HS-27A (cell line): ENCODE measurements at regions not wholly inside any gene's neighbourhood (a gene's known extent, or its start where the extent isn't known, plus 50 kb on each side); places are given as distances from the start of the nearest gene placed in this dataset.
A peak's percentile ranks its signal among the peaks of the same experiment; 100 is the strongest.
"Not testable (repeated sequence)": the region's sequence is repeated elsewhere in the genome, so short reads cannot be mapped to it uniquely, and the experiment has no call there.

Experiments
- DNase-seq: peaks from one replicate; pipeline ENCODE4 v3.0.0-alpha.2; 2012; ENCODE audit warnings: low read depth, missing footprints

DNA sequence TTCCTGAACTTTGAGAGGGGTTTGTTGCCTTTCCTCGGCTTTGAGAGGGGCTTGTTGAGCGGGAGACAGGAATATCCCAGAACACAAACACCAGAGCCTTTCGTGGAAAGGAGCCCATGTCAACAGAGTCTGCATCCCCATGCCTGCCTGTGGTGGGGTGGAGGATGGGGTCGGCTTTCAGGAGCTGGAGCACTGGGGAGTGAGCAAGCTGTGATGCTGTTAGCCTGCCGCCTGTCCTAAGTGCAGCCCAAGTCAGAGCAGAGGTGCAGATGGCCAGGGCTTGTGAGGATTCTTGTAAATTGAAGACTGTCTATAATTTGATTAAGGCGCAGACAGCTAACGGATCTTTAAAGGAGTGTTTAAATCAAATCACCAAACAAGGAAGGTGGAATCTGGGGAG lies 103.3 kb upstream of the ANK2 start:
- no peak for DNase-seq

DNA sequence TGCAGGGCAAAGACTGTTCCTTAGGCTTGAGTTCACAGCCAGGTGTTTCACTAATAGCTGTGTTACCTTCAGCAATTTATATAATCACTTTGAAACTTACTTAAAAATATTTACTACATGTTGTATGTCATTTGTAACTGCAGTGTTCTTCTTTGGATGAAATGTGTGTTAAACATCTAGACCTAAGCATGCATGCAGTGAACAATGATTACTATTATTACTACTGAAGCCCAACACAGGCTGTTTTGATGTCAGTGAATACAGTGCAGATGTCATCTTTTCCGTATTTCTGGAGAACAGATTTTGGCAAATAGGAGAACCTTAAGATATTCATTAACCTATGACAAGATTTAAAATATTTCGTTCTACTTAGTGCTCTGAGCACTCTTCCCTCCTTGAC lies 101.8 kb upstream of the ANK2 start:
- no peak for DNase-seq

DNA sequence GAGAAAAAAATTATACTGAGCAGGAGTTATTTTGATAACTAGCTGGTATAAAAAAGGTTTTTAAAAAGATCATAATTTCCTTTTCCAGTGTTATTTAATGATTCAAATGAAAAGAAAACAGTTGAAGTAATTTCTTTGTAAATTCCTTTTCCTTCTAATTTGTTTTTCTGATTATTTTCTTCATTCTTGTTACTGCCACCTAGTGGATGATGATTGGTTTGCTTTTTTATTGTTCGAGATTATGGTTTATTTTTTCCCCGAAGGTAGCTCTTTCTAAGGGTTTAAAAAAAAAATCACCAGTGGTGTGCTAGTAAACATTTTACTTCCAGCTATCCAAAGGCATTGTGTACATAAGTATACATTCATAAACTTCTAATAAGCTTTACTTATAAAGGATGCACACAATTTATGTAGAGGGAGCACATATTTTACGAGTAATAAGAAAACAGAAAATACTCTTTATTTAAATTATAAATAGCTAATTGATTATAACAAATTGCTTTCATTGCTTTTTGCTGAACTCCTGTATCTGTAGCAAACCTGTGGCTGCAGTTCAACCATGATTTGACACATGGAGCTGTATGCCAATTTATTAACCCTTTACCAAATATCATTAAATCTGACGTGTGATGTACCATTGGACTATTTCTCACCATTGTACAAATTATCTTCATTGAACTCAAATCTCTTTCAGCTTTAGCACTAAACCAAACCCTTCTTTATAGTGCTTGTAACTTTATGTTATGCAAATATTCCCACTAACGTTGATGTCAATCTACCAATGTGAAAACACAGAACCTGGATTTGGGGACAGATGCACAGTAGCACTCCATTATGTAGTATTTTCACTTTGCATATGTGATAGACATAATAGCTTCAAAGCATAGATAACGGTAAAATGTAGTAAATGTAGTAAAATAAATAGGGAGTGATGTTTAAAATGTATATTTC lies 97.8 kb upstream of the ANK2 start:
- DNase-seq, result no peak

DNA sequence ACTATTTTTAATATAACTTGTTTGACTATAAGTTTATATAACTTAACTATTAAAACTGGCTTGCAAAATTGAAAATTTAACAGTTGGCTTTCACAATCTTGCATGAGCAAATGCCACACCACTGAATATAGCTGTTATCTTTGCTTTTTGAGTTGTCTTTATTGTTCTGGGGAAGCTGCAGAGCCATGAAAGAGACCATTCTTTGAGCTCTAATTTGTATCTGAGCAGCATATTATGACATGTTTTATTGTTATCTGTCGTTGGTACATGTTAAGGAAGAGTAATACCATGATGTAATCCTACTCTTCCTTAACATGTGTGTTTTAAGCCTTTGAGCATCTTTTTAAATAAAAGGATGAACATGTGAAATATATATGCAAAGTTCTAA lies 97.1 kb upstream of the ANK2 start:
- no peak for DNase-seq

DNA sequence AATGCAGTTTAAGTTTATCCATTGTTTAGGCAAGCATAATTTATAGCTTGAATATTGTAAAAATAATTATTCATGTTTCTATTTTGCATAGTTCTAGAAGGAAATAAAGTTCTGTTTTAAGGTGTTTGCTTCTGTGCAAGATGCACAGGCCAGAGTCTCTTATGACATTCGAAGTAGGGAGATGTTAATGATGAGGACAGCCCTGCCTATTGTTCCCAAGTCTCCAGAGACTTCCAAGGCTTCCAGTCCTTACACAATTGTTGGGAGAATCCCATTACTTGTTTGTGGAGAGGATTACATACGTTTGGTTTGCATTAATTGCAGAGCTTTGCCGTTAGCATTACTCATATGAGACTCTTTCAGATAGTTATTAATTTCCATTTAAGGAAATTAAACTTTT lies 96.2 kb upstream of the ANK2 start:
- no peak for DNase-seq

- no peak for DNase-seq
These were observed 95.2 kb upstream of the ANK2 start for GRCh38 chr4:112954286-112954685.

GRCh38 chr4:112956484-112956896 lies 93.0 kb upstream of the ANK2 start:
- DNase-seq, result no peak

DNA sequence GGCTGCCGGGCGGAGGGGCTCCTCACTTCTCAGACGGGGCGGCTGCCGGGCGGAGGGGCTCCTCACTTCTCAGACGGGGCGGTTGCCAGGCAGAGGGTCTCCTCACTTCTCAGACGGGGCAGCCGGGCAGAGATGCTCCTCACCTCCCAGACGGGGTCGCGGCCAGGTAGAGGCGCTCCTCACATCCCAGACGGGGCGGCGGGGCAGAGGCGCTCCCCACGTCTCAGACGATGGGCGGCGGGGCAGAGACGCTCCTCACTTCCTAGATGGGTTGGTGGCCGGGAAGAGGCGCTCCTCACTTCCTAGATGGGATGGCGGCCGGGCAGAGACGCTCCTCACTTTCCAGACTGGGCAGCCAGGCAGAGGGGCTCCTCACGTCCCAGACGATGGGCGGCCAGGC lies 91.7 kb upstream of the ANK2 start:
- not testable (repeated sequence) for DNase-seq

DNA sequence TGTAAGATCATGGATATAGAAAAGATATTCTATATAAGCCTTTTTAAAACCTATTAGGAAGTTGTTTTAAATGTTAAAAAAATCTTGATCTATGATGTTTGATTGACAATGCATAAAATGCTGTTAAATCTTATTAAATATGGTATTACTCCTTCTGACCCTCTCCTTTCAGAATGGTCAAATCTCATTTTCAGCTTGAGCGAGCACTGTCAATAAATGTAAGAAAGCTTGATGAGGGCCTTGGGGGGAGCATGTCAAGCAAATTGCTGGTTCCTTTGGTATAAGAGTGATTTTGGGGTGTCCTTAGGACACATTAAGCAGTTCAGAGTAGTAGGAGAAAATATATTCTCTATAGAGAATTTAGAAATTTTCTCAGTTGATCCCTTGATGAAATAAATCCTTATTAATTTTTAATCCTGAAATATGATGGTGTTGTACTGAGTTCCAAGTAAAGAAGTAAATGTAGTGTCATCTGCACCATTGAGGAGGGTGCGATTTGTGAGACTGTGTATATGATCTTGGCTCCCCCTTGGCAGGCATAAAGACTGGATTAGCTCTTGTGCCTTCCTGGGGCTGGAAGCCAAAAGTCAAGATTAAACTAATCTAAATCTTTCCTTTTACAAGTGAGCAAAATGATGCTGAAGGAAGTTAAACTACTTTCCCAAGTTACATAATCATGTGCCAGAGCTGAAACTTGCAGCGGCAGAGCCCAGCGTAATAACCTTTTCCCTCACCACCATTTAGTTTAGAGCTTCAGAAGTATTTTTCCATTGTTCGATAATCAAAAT lies 82.6 kb upstream of the ANK2 start:
- no peak for DNase-seq

- DNase-seq, result no peak
These were observed 80.8 kb upstream of the ANK2 start for GRCh38 chr4:112968451-112969159.

- no peak for DNase-seq
These were observed 78.5 kb upstream of the ANK2 start for GRCh38 chr4:112970903-112971302.

GRCh38 chr4:112973750-112974251 lies 75.7 kb upstream of the ANK2 start:
- DNase-seq, result no peak

DNA sequence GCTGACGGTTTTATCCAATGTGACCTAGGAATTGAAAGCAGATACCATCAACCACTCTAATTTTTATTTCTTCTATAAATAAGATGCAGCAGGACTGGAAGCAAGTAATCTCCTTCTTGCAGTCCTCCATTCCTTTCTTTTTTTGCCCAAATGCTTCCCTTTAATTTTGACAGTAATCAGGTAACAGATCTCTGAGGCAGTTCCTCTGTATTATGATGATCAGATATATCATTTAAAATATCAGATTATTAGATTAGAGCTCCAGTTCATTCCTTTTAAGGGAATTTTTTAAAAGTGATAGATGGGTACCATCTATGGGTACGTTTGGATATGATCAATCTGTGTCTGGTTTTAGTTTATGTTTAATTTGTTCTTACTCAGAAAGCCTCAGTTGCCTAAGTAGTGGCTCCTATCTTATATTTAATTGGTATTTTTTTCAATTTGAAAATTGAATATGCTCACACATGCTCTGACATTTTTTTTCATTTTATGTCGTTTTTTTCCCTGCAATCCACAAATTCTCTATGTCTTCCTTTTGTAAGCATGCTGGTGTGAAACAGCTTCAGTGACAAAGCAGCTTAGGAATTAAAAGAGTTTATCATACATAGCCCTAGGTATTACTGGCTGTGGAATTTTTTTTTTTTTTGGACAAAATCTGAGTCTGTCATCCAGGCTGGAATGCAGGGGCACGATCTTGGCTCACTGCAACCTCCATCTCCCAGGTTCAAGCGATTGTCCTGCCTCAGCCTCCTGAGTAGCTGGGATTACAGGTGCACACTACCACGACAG lies 73.7 kb upstream of the ANK2 start:
- peak; percentile 62 for DNase-seq

- peak; percentile 85 for DNase-seq
These were observed 70.6 kb upstream of the ANK2 start for GRCh38 chr4:112978691-112979472.

GRCh38 chr4:112979881-112980421 lies 69.5 kb upstream of the ANK2 start:
- no peak for DNase-seq

GRCh38 chr4:112982680-112983079 lies 66.8 kb upstream of the ANK2 start:
- no peak for DNase-seq

GRCh38 chr4:112994732-112995464 lies 54.6 kb upstream of the ANK2 start:
- no peak for DNase-seq
